ENCODE measurements at regions not wholly inside any gene's neighbourhood (a gene's known extent, or its start where the extent isn't known, plus 50 kb on each side); places are given as distances from the start of the nearest gene placed in this dataset.

- Histone ChIP-seq H2AFZ (ENCODE audit: low read depth, low read length, poor library complexity, severe bottlenecking) (no peak overlapping the region), H3K27me3 (ENCODE audit: insufficient read depth, low read length) (peaks cover 4% of the 10 kb centered on the region; the same call in 1 of the 2 replicates), H3K79me2 (ENCODE audit: insufficient read depth, low read length) (no peaks in the 10 kb centered on the region), H3K4me2 (ENCODE audit: low read length) (no peak overlapping the region), H3K27ac (ENCODE audit: low read depth, low read length) (no peak overlapping the region), H3K9me3 (ENCODE audit: control insufficient read depth in 1 of 2, insufficient read depth in 1 of 2, low read depth in 1 of 2, low read length in 2 of 2) (no peaks in the 10 kb centered on the region), H3K9me2 (ENCODE audit: insufficient read depth) (no peaks in the 10 kb centered on the region), H4K20me1 (ENCODE audit: insufficient read depth) (no peaks in the 10 kb centered on the region), H3K4me3 (replicated peaks in 1 of 2; ENCODE audit: low read depth in 1 of 2, low read length in 2 of 2) (no peak overlapping the region), H3K36me3 (ENCODE audit: control insufficient read depth in 1 of 2, insufficient read depth in 2 of 2, low read length in 2 of 2) (no peaks in the 10 kb centered on the region), H3K4me1 (ENCODE audit: control insufficient read depth in 1 of 2, insufficient read depth in 2 of 2, low read length in 2 of 2) (no peaks in the 10 kb centered on the region), H3K9ac (ENCODE audit: low read length) (no peak overlapping the region)
- ChIA-PET RAD21 (ENCODE audit: low non-redundant PET in 1 of 2, low total read pairs in 2 of 2, uncharacterized antibody in 2 of 2, unreplicated experiment in 2 of 2) (interaction anchor here in 1 of 2 experiments (0.6 kb wide), 1 partner anchor 175 kb away, joined by 3 read pairs; no protein-coding TSS in a partner anchor), POLR2A (no interaction called here), CTCF (no interaction called here)
- intact Hi-C loops (cut with micrococcal nuclease) = no loop called here
- ATAC-seq (no peak), DNase-seq (ENCODE audit: low read depth, low spot score) (no peak)
- no peak for TF ChIP-seq ZNF274 (IDR thresholded peaks at IDR 0.05; ENCODE audit: low read depth, low read length)
- TF ChIP-seq JUND (IDR thresholded peaks at IDR 0.05) = no peak
- TF ChIP-seq, protein P1, sequence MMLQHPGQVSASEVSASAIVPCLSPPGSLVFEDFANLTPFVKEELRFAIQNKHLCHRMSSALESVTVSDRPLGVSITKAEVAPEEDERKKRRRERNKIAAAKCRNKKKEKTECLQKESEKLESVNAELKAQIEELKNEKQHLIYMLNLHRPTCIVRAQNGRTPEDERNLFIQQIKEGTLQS (IDR thresholded peaks at IDR 0.05) = no peak
- TF ChIP-seq, protein P2, sequence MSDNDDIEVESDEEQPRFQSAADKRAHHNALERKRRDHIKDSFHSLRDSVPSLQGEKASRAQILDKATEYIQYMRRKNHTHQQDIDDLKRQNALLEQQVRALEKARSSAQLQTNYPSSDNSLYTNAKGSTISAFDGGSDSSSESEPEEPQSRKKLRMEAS (IDR thresholded peaks at IDR 0.05) = no peak
- no peak for TF ChIP-seq YY1 (IDR thresholded peaks at IDR 0.05; ENCODE audit: extremely low read depth, insufficient replicate concordance, low read depth, low read length)
- no peak for TF ChIP-seq EGR1 (IDR thresholded peaks at IDR 0.05; ENCODE audit: low read depth)
- no peak for TF ChIP-seq SRF (IDR thresholded peaks at IDR 0.05; ENCODE audit: low read depth)
- TF ChIP-seq POLR2A (IDR thresholded peaks at IDR 0.05; ENCODE audit: borderline replicate concordance, extremely low read depth, insufficient read depth, insufficient read length) = no peak
- TF ChIP-seq SIN3A (IDR thresholded peaks at IDR 0.05; ENCODE audit: low read depth) = no peak
- TF ChIP-seq CBX3 (IDR thresholded peaks at IDR 0.05; ENCODE audit: low read depth) = no peak
- TF ChIP-seq ZFX (IDR thresholded peaks at IDR 0.05) = no peak
- TF ChIP-seq EZH2phosphoT487 (IDR thresholded peaks at IDR 0.05; ENCODE audit: borderline replicate concordance) = no peak
- no peak for TF ChIP-seq RAD21 (IDR thresholded peaks at IDR 0.05; ENCODE audit: low read depth)
- TF ChIP-seq ELF1 (IDR thresholded peaks at IDR 0.05; ENCODE audit: borderline replicate concordance, low read depth) = no peak
- no peak for TF ChIP-seq TCF7L2 (IDR thresholded peaks at IDR 0.05; ENCODE audit: borderline replicate concordance, extremely low read depth, insufficient read depth, insufficient read length)
- no peak for TF ChIP-seq FOSL1 (IDR thresholded peaks at IDR 0.05; ENCODE audit: low read depth)
- TF ChIP-seq SP1 (IDR thresholded peaks at IDR 0.05; ENCODE audit: low read depth) = no peak
- no peak for TF ChIP-seq ZBTB33 (IDR thresholded peaks at IDR 0.05; ENCODE audit: extremely low read depth, insufficient replicate concordance, low read length)
- BruUV-seq (replicated peaks) = no TSS peak
Observed at GRCh38 chr12:115108129-115109100, 424.4 kb upstream of the TBX3 start.

Measured in HCT116 (cell line).